Caki2 (cell line): ENCODE measurements at regions not wholly inside any gene's neighbourhood (a gene's known extent, or its start where the extent isn't known, plus 50 kb on each side); places are given as distances from the start of the nearest gene placed in this dataset.

Experiments used
- DNase-seq: peaks from one replicate; pipeline ENCODE4 v3.0.0-alpha.2; 2015; ENCODE audit warnings: low read depth
- in situ Hi-C: cut with HindIII; loops from 2 replicates; pipeline ENCODE4 v1.10.0; 2016; ENCODE audit warnings: low sequenced_read_pairs, low pct_unique_long_range_greater_than_20kb, mixed read lengths

GRCh38 chr5:162289489-162289888, 221.9 kb downstream of the GABRG2 start:
- DNase-seq, result no peak
- in situ Hi-C loops, result no loop called here

GRCh38 chr5:162299793-162300192, 232.2 kb downstream of the GABRG2 start:
- in situ Hi-C loops, result no loop called here
- DNase-seq, result no peak

GRCh38 chr5:162301356-162301755, 233.8 kb downstream of the GABRG2 start:
- DNase-seq, result no peak
- in situ Hi-C loops, result no loop called here

DNA sequence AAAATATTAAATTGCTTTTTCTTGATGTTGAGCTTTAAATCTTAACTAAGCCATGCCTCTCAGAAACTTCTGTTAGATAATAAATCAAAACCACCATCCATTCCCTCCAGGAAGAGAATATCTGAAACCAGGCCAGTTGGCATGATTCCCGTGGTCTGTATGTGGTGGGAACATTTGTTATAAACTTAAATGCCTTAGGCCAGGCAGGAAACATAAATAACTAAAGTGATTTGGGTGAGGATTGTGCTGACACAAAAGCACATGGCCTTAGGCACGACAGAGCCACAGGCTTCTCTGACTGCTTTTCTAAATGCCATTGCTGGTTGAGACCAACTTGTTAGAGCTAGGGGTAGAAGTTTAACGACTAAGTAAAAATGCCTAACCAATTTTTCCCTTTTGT, 255.9 kb downstream of the GABRG2 start:
- DNase-seq, result peak; percentile 16
- in situ Hi-C loops, result no loop called here

DNA sequence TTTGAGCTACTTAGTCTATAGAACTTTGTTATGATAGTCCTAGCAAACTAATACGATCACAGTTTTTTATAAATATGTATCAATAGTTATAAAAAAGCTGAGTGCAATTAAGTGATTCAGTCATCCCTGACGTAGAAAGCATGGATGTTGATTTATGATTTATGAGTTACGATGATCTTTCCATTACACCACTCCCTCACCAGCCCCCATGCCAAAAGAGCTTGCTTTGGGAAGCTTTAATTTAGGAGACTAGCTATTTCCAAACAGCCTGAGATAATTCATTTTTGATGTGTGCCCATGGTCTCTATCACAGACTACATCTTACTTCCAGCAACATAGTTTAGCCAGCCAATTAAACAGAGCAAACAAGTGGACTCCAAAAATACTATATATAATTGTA, 256.8 kb downstream of the GABRG2 start:
- in situ Hi-C loops, result no loop called here
- DNase-seq, result no peak

GRCh38 chr5:162325143-162325727, 257.7 kb downstream of the GABRG2 start:
- no peak for DNase-seq
- in situ Hi-C loops, result no loop called here

DNA sequence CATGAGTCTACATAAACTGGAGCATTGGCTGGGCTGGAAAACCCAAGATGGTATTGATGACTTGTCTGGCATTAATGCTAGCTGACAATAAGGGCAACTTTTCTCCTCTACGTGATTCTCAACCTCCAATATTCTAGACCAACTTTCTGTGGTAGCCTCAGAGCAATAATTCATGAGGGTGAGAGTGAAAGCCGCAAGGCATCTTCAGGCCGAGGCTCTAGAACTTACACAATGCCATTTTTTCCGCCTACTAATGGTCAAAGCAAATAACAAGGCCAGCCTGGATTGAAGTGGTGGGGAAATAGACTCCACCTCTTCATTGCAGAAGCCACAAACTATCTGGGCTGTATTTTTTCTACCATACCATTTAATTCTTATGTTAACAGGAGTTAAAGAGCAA, 267.4 kb downstream of the GABRG2 start:
- DNase-seq, result no peak
- in situ Hi-C loops, result no loop called here

GRCh38 chr5:162360373-162360931, 292.9 kb downstream of the GABRG2 start:
- in situ Hi-C loops, result no loop called here
- DNase-seq, result no peak

DNA sequence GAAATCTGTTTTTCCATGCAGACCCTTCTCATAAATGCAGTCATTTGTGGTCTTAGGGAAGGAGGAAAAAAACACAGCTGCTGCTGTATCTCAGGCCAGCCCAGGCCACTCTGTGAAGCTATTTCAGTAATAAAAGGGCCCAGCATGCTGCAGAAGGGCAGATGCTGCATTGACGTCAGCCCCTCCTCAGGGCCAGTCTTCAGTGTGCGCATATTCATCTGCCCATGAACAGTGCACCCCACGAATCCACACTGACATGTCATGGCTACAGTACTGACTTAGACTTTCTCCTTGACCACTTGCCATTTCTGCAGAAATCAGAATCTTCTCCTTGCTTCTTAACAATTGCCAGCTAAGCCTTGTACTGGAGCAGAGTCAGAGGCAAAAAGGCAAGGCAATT, 304.7 kb downstream of the GABRG2 start:
- no peak for DNase-seq
- in situ Hi-C loops, result no loop called here

DNA sequence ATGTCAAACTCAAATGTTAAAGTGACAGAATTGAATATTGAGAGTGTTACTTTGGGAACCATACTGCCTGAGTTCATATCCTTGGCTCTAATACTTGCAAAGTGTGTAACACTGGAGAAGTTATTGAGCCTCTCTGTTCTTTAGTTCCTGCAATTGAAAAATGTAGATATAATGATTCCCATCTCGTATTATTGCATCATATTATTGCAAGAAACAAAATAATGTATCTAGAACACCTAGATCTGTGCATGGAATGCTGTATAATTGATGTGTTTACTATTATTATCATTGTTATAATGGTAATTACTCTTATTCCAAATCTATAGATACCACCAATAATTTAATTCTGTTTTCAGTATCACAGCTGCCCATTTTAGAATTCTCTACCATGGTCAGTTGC, 310.3 kb downstream of the GABRG2 start:
- no peak for DNase-seq
- in situ Hi-C loops, result no loop called here

GRCh38 chr5:162382839-162383238, 315.3 kb downstream of the GABRG2 start:
- DNase-seq, result no peak
- in situ Hi-C loops, result no loop called here

DNA sequence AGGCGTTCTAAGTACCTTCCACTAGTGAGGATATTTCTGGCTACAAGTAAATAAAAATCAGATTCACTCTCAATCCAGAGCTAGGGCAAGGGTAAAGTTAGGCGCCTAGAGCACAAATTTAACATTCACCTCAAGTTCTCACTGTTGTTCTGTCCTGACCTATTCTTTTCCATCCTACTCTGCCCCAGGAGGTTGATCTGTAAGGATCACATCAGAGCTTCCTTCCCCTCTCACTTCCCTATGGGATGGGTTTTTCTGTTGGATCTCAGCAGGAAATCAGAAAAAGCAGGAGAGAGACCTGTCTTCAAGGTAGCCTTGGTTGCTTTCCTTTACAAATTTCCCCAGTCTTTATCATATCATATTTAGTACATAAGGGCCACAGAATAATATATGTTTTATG, 316.7 kb downstream of the GABRG2 start:
- in situ Hi-C loops, result no loop called here
- DNase-seq, result no peak

GRCh38 chr5:162391833-162392232, 324.3 kb downstream of the GABRG2 start:
- no peak for DNase-seq
- in situ Hi-C loops, result no loop called here

DNA sequence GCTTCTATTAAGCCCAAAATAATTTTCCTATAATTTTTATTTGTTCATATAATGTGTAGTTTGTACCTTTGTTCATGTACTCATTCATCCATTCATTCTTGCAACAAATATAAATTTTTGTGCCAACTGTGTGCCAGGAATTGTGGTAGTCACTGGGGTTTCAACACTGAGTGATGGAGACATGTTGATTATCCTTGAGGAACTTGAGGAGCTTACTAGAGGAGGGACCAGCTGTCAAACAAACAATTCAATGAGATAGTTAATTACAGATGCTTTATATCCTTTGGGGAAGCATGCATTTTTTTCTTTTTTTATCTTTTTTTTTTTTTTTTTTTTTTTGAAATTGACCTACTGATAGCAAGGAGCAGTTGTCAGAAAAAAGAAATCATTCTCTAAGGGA, 324.8 kb downstream of the GABRG2 start:
- no peak for DNase-seq
- in situ Hi-C loops, result no loop called here

- DNase-seq, result no peak
- in situ Hi-C loops, result no loop called here
These were observed 326.0 kb downstream of the GABRG2 start for GRCh38 chr5:162393534-162393933.

DNA sequence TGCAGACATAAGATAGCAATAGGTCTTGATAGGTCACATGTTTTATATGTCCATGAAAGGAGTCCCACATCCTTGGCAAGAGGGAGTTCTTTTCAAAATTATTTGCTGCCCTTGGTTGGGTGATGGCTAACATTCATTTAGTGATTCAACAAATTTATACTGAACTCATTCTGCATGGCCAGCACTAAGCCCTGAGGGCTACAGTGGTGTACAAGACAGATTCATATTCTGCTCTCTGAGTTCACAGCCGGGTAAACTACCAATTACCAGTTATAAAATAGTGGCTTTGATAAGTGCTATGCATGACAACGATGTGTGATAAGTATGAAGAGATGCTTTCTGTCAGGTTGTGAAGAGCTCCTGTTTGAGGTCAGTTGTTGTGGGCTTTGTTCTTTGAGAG, 340.0 kb downstream of the GABRG2 start:
- in situ Hi-C loops, result no loop called here
- no peak for DNase-seq

DNA sequence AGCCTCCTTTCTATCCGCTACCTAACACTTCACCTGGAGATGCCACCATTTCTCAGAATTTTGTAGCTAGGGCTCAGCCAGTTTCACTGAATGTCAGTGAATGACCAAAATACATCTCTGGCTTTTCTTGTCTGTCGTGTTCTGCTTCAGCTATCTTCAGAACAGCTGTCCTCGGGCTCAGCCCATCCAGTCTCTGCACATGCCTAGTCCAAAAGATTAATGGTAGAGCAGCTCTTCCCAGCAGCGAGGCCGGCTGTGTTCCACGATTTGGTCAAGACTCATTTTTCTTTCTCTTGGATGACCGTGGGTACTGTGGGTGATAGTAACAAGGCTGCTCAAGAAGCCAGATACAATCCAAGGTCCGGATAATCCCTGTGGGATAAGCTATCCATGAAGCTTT, 342.8 kb downstream of the GABRG2 start:
- no peak for DNase-seq
- in situ Hi-C loops, result no loop called here

DNA sequence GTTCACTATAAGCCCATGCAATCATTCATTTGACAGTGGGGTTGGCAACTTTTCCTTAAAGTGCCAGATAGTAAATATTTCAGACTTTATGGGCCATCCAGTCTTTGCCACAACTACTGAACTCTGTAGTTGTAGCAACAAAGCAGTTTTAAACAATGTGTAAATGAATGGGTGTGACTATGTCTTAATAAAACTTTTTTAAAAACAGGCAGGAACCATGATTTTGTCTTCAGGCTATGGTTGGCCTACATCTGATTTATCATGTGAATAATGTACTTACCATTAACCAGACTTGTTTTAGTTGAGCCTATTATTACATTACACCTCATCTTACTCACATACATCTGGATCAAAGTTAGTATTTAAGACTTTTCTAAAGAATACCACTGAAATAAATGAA, 361.6 kb downstream of the GABRG2 start:
- in situ Hi-C loops, result no loop called here
- DNase-seq, result no peak

GRCh38 chr5:162434281-162434680, 366.7 kb downstream of the GABRG2 start:
- peak; percentile 68 for DNase-seq
- in situ Hi-C loops, result no loop called here

DNA sequence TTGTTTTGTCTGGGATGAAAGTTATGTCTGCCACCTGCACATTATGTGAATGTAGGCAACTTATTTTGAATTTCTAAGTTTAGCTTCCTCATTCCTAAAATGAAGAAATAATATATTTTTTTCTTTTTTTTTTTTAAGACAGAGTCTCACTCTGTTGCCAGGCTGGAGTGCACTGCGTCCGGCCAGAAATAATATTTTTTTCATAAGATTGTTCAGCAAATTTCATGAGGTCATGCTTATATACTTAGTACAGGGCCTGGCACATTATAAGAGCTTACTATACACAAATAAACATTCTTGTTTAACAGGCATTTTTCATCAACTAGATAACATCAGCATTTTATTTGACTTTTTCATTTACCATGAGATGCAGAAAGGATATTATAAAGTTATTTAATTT, 368.5 kb downstream of the GABRG2 start:
- in situ Hi-C loops, result no loop called here
- DNase-seq, result no peak
